ENCODE measurements at regions not wholly inside any gene's neighbourhood (a gene's known extent, or its start where the extent isn't known, plus 50 kb on each side); places are given as distances from the start of the nearest gene placed in this dataset.
A peak's percentile ranks its signal among the peaks of the same experiment; 100 is the strongest.

- no peaks in the 10 kb centered on the region for H3K79me2 ChIP-seq (ENCODE audit: low read length)
- peak overlapping the region; percentile 11; the same call in 1 of the 2 replicates for H3K9ac ChIP-seq (ENCODE audit: low read length)
- H3K4me2 ChIP-seq (ENCODE audit: low read length): peak overlapping the region; percentile 54
- no peaks in the 10 kb centered on the region for H3K27me3 ChIP-seq (ENCODE audit: low read depth, low read length)
- no peaks in the 10 kb centered on the region for H4K20me1 ChIP-seq (ENCODE audit: insufficient read depth, low read length)
- H3K36me3 ChIP-seq (replicated peaks; ENCODE audit: low read depth, low read length): peaks cover 4% of the 10 kb centered on the region
- peak overlapping the region; percentile 9 for H3K4me3 ChIP-seq (ENCODE audit: low read length)
- H3K4me1 ChIP-seq (ENCODE audit: low read length): peaks cover 34% of the 10 kb centered on the region
- H3K9me3 ChIP-seq (ENCODE audit: insufficient read depth, low read length): no peaks in the 10 kb centered on the region
- 0 out of 2 replicates have a peak overlapping the region, but pooled peaks have one; percentile 4 for H2AFZ ChIP-seq (ENCODE audit: low read depth, low read length)
- no peak for TF ChIP-seq EZH2phosphoT487 (IDR thresholded peaks at IDR 0.05; ENCODE audit: low read depth)
- peak; percentile 55 for TF ChIP-seq CTCF (IDR thresholded peaks at IDR 0.05; ENCODE audit: low read depth, low read length)
- H3K27ac ChIP-seq (ENCODE audit: low read length): peak overlapping the region; percentile 65
These were observed 698.8 kb downstream of the DHX35 start for GRCh38 chr20:39660965-39661364.

GRCh38 chr20:39660226-39660625 is 698.1 kb downstream of the DHX35 start:
- no peaks in the 10 kb centered on the region for H3K79me2 ChIP-seq (ENCODE audit: low read length)
- no peaks in the 10 kb centered on the region for H3K9me3 ChIP-seq (ENCODE audit: insufficient read depth, low read length)
- no peak overlapping the region; the same call in 1 of the 2 replicates for H3K4me2 ChIP-seq (ENCODE audit: low read length)
- no peak overlapping the region for H2AFZ ChIP-seq (ENCODE audit: low read depth, low read length)
- no peak overlapping the region for H3K4me3 ChIP-seq (ENCODE audit: low read length)
- peak overlapping the region; percentile 65 for H3K27ac ChIP-seq (ENCODE audit: low read length)
- peaks cover 33% of the 10 kb centered on the region for H3K4me1 ChIP-seq (ENCODE audit: low read length)
- H3K9ac ChIP-seq (ENCODE audit: low read length): peak overlapping the region; percentile 2; the same call in 1 of the 2 replicates
- peaks cover 4% of the 10 kb centered on the region for H3K36me3 ChIP-seq (replicated peaks; ENCODE audit: low read depth, low read length)
- TF ChIP-seq CTCF (IDR thresholded peaks at IDR 0.05; ENCODE audit: low read depth, low read length) (no peak), EZH2phosphoT487 (IDR thresholded peaks at IDR 0.05; ENCODE audit: low read depth) (no peak)
- H4K20me1 ChIP-seq (ENCODE audit: insufficient read depth, low read length): no peaks in the 10 kb centered on the region
- H3K27me3 ChIP-seq (ENCODE audit: low read depth, low read length): no peaks in the 10 kb centered on the region

- no peak overlapping the region for H3K4me3 ChIP-seq (ENCODE audit: low read length)
- no peaks in the 10 kb centered on the region for H3K9me3 ChIP-seq (ENCODE audit: insufficient read depth, low read length)
- TF ChIP-seq CTCF (IDR thresholded peaks at IDR 0.05; ENCODE audit: low read depth, low read length) (peak; percentile 37), EZH2phosphoT487 (IDR thresholded peaks at IDR 0.05; ENCODE audit: low read depth) (no peak)
- H3K4me2 ChIP-seq (ENCODE audit: low read length): no peak overlapping the region
- H3K79me2 ChIP-seq (ENCODE audit: low read length): no peaks in the 10 kb centered on the region
- H3K27ac ChIP-seq (ENCODE audit: low read length): no peak overlapping the region
- no peak overlapping the region for H3K9ac ChIP-seq (ENCODE audit: low read length)
- no peaks in the 10 kb centered on the region for H3K27me3 ChIP-seq (ENCODE audit: low read depth, low read length)
- H2AFZ ChIP-seq (ENCODE audit: low read depth, low read length): no peak overlapping the region
- H3K4me1 ChIP-seq (ENCODE audit: low read length): peaks cover 33% of the 10 kb centered on the region
- peaks cover 4% of the 10 kb centered on the region for H3K36me3 ChIP-seq (replicated peaks; ENCODE audit: low read depth, low read length)
- H4K20me1 ChIP-seq (ENCODE audit: insufficient read depth, low read length): no peaks in the 10 kb centered on the region
These were observed 696.7 kb downstream of the DHX35 start for GRCh38 chr20:39658662-39659409.

- no peak overlapping the region for H2AFZ ChIP-seq (ENCODE audit: low read depth, low read length)
- H3K4me2 ChIP-seq (ENCODE audit: low read length): no peak overlapping the region
- H3K9ac ChIP-seq (ENCODE audit: low read length): no peak overlapping the region
- no peaks in the 10 kb centered on the region for H4K20me1 ChIP-seq (ENCODE audit: insufficient read depth, low read length)
- H3K4me1 ChIP-seq (ENCODE audit: low read length): no peaks in the 10 kb centered on the region
- H3K4me3 ChIP-seq (ENCODE audit: low read length): no peak overlapping the region
- H3K9me3 ChIP-seq (ENCODE audit: insufficient read depth, low read length): no peaks in the 10 kb centered on the region
- no peaks in the 10 kb centered on the region for H3K36me3 ChIP-seq (replicated peaks; ENCODE audit: low read depth, low read length)
- no peaks in the 10 kb centered on the region for H3K27me3 ChIP-seq (ENCODE audit: low read depth, low read length)
- no peak overlapping the region for H3K27ac ChIP-seq (ENCODE audit: low read length)
- TF ChIP-seq CTCF (IDR thresholded peaks at IDR 0.05; ENCODE audit: low read depth, low read length): no peak
- TF ChIP-seq EZH2phosphoT487 (IDR thresholded peaks at IDR 0.05; ENCODE audit: low read depth): no peak
- no peaks in the 10 kb centered on the region for H3K79me2 ChIP-seq (ENCODE audit: low read length)
These were observed 692.0 kb downstream of the DHX35 start for GRCh38 chr20:39654171-39654570.
